GM21619 (cell line): ENCODE measurements at regions not wholly inside any gene's neighbourhood (a gene's known extent, or its start where the extent isn't known, plus 50 kb on each side); places are given as distances from the start of the nearest gene placed in this dataset.
A peak's percentile ranks its signal among the peaks of the same experiment; 100 is the strongest.

Experiments used
- ATAC-seq: cut with Tn5 transposase; IDR thresholded peaks from one replicate; pipeline ENCODE4 v1.9.1; 2021; ENCODE audit not compliant: unreplicated experiment

- no peak for ATAC-seq
Observed at GRCh38 chr16:5643855-5644531, 546.4 kb upstream of the EEF2KMT start.

- no peak for ATAC-seq
Observed at GRCh38 chr16:5642436-5642835, 544.8 kb upstream of the EEF2KMT start.

GRCh38 chr16:5642011-5642410, 544.4 kb upstream of the EEF2KMT start:
- no peak for ATAC-seq

GRCh38 chr16:5640883-5641282, 543.3 kb upstream of the EEF2KMT start:
- ATAC-seq: no peak

GRCh38 chr16:5639531-5639930, 541.9 kb upstream of the EEF2KMT start:
- ATAC-seq: no peak

GRCh38 chr16:5635331-5635730, 537.7 kb upstream of the EEF2KMT start:
- ATAC-seq: no peak

GRCh38 chr16:5634666-5635180, 537.1 kb upstream of the EEF2KMT start:
- no peak for ATAC-seq

GRCh38 chr16:5633845-5634440, 536.3 kb upstream of the EEF2KMT start:
- no peak for ATAC-seq

GRCh38 chr16:5622234-5622884, 524.8 kb upstream of the EEF2KMT start:
- no peak for ATAC-seq

GRCh38 chr16:5621826-5622225, 524.2 kb upstream of the EEF2KMT start:
- ATAC-seq: no peak

GRCh38 chr16:5619304-5619703, 521.7 kb upstream of the EEF2KMT start:
- no peak for ATAC-seq

GRCh38 chr16:5616841-5617240, 519.2 kb upstream of the EEF2KMT start:
- ATAC-seq: no peak

GRCh38 chr16:5615868-5616642, 518.5 kb upstream of the EEF2KMT start:
- ATAC-seq: peak; percentile 48

GRCh38 chr16:5607169-5607568, 509.6 kb upstream of the EEF2KMT start:
- no peak for ATAC-seq

GRCh38 chr16:5605404-5605803, 507.8 kb upstream of the EEF2KMT start:
- no peak for ATAC-seq

GRCh38 chr16:5604770-5605169, 507.2 kb upstream of the EEF2KMT start:
- ATAC-seq: no peak

GRCh38 chr16:5603836-5604235, 506.2 kb upstream of the EEF2KMT start:
- ATAC-seq: no peak

GRCh38 chr16:5601957-5602356, 504.4 kb upstream of the EEF2KMT start:
- no peak for ATAC-seq

- ATAC-seq: no peak
Observed at GRCh38 chr16:5598793-5599192, 501.2 kb upstream of the EEF2KMT start.

GRCh38 chr16:5595849-5596248, 498.3 kb upstream of the EEF2KMT start:
- no peak for ATAC-seq

- ATAC-seq: no peak
Observed at GRCh38 chr16:5590416-5590815, 492.8 kb upstream of the EEF2KMT start.
